ENCODE measurements at regions not wholly inside any gene's neighbourhood (a gene's known extent, or its start where the extent isn't known, plus 50 kb on each side); places are given as distances from the start of the nearest gene placed in this dataset.

- TF ChIP-seq FOS (IDR thresholded peaks at IDR 0.05; ENCODE audit: low read depth, low read length) (no peak), CTCF (conservative IDR thresholded peaks at IDR 0.05; ENCODE audit: low read depth, low read length) (no peak), NFE2L2 (IDR thresholded peaks at IDR 0.05; ENCODE audit: low read depth, low read length) (no peak), SMC3 (IDR thresholded peaks at IDR 0.05; ENCODE audit: low read depth, low read length) (no peak)
Measured at GRCh38 chr6:164528539-164528938, 780.9 kb downstream of the C6orf118 start.

All from IMR-90 (cell line).